Chondrocyte (in vitro differentiated cells): ENCODE measurements at regions not wholly inside any gene's neighbourhood (a gene's known extent, or its start where the extent isn't known, plus 50 kb on each side); places are given as distances from the start of the nearest gene placed in this dataset.

Experiments used
- DNase-seq: peaks from one replicate; pipeline ENCODE4 v3.0.0; 2021; ENCODE audit warnings: mixed read lengths, low spot score
- H3K27ac Mint-ChIP-seq: one replicate; pipeline ENCODE4 v1.8.0; 2021; ENCODE audit warnings: mild to moderate bottlenecking, moderate library complexity, mixed read lengths; ENCODE audit not compliant: unreplicated experiment
- H3K27me3 Mint-ChIP-seq: 2 replicates; pipeline ENCODE4 v1.8.0; 2021; ENCODE audit warnings: low read depth, mixed read lengths
- H3K36me3 Mint-ChIP-seq: 2 replicates; pipeline ENCODE4 v1.8.0; 2021; ENCODE audit warnings: low read depth, mixed read lengths
- H3K4me1 Mint-ChIP-seq: 2 replicates; pipeline ENCODE4 v1.8.0; 2021; ENCODE audit warnings: low read depth, mild to moderate bottlenecking, mixed read lengths
- H3K4me3 Mint-ChIP-seq: one replicate; pipeline ENCODE4 v1.8.0; 2021; ENCODE audit warnings: mild to moderate bottlenecking, moderate library complexity, mixed read lengths; ENCODE audit not compliant: unreplicated experiment
- H3K9me3 Mint-ChIP-seq: 2 replicates; pipeline ENCODE4 v1.8.0; 2021; ENCODE audit warnings: low read depth, mixed read lengths
- TF ChIP-seq, protein P1 (sequence below): fragments of 200-600 bp; sonication (generic); IDR thresholded peaks from 2 replicates; pipeline ENCODE4 v1.5.0; 2021; ENCODE audit warnings: antibody characterized with exemption, mild to moderate bottlenecking, moderate library complexity

DNA sequence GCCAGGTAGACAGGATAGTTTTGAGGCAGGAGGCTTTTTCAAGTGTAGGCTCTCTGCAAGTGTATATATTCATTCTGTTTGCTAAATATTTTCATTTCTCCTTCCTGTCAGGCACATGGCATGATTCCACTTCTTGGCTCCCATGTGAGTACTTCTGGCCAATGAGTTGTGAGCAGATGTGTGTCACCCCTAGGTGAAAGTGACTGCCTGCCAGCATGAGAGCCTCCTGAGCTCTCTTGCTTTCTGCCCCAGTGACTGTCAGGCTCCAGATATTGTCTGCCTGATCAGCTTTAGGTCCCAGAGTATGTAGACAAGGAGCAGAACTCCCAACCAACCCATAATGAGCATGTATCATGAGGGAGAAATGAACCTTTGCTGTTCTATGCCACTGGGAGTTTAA lies 257.6 kb upstream of the NPY start:
- Mint-ChIP-seq H3K27ac (no peak overlapping the region), H3K9me3 (no peaks in the 10 kb centered on the region), H3K4me3 (no peak overlapping the region), H3K4me1 (peaks cover 11% of the 10 kb centered on the region), H3K27me3 (no peaks in the 10 kb centered on the region), H3K36me3 (no peaks in the 10 kb centered on the region)
- no peak for DNase-seq
- TF ChIP-seq, protein P1, sequence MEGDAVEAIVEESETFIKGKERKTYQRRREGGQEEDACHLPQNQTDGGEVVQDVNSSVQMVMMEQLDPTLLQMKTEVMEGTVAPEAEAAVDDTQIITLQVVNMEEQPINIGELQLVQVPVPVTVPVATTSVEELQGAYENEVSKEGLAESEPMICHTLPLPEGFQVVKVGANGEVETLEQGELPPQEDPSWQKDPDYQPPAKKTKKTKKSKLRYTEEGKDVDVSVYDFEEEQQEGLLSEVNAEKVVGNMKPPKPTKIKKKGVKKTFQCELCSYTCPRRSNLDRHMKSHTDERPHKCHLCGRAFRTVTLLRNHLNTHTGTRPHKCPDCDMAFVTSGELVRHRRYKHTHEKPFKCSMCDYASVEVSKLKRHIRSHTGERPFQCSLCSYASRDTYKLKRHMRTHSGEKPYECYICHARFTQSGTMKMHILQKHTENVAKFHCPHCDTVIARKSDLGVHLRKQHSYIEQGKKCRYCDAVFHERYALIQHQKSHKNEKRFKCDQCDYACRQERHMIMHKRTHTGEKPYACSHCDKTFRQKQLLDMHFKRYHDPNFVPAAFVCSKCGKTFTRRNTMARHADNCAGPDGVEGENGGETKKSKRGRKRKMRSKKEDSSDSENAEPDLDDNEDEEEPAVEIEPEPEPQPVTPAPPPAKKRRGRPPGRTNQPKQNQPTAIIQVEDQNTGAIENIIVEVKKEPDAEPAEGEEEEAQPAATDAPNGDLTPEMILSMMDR = no peak

DNA sequence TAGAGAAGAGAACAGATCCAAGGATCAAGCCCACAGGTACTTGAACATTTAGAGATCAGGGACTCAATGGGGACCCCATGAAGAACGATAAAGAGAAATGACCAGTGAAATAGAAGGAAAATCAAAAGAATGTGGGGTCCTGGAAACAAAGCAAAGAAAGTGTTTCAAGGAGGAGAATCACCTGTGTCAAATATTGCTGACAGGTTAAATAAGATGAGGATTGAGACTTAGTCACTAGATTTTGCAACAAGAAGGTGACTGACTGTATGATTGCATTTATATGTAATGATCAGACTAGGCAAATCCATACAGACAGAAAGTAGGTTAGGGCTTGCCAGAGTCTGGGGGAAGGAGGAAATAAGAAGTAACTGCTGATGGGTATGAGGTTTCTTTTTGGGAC lies 254.9 kb upstream of the NPY start:
- Mint-ChIP-seq H3K4me1 (peaks cover 11% of the 10 kb centered on the region), H3K36me3 (no peaks in the 10 kb centered on the region), H3K4me3 (no peak overlapping the region), H3K27me3 (no peaks in the 10 kb centered on the region), H3K9me3 (no peaks in the 10 kb centered on the region), H3K27ac (no peak overlapping the region)
- no peak for DNase-seq
- TF ChIP-seq, protein P1 = no peak

DNA sequence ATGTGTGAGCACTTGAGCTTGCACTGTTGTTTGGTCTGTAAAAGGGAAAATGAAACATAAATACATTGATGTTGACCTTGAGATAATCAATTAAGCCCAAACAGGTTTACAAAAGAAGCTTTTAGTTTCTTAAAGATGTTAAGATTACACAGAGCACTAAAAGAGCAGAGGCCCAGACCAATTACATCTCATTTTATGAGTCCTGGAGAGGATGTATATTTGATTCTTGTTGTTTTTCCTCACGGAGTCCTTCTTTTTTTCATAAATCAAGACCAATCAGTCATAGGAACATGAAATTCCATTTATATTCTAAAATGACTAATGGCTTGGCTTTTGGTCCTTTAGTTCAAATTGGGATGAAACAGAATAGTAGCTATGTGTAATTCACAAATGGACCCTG lies 249.7 kb upstream of the NPY start:
- Mint-ChIP-seq H3K9me3 (no peaks in the 10 kb centered on the region), H3K4me3 (no peak overlapping the region), H3K27me3 (no peaks in the 10 kb centered on the region), H3K4me1 (no peaks in the 10 kb centered on the region), H3K27ac (no peak overlapping the region), H3K36me3 (no peaks in the 10 kb centered on the region)
- no peak for DNase-seq
- TF ChIP-seq, protein P1 = no peak

DNA sequence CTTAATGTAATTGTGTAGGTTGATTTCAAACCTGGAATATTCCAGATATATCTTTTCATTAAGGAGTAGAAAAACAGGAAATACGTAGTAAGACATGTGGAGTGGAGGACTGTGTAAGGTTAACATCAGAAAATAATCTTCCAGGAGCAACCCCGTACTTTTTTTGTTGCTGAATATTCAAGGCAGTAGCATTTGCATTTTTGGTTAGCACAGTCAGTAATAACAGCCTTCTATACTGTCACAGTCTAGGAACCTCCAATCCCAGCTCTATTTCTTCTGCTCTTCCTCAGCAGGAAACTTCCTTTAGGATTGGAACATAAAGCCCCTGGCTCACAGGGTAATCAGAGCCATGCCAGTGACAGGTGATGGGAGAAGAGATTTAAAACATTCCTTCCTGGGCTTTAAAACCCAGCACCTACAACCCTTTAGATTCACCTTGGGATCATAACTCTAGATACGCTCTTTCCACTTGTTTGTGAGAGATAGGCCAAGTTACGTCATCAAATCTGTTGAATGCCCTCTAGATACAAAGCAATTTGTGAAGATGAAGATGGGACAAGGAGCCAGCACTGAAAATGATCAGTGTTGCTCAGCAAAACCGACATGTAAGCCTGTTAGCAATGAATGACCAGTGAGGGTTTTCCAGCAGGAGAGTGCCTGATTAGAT lies 248.5 kb upstream of the NPY start:
- DNase-seq = no peak
- TF ChIP-seq, protein P1 = no peak
- Mint-ChIP-seq H3K9me3 (no peaks in the 10 kb centered on the region), H3K27ac (no peak overlapping the region), H3K4me1 (no peaks in the 10 kb centered on the region), H3K4me3 (no peak overlapping the region), H3K27me3 (no peaks in the 10 kb centered on the region), H3K36me3 (no peaks in the 10 kb centered on the region)

DNA sequence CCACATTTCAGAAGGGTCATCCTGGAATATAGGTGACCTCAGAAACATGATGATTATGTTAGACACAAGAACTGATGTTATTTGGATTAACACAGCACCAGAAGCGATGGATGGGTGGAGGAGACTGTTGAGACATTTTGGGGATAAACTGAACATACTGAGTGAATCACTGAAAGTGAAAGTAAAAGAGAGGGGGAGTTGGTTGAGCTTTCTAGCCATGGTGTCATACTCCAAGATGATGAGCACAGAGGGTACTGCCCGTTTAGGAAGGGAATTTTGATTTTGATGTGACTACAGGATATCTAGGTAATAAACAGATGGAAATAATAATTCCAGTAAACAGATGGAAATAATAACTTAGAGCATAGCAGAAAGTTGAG lies 248.0 kb upstream of the NPY start:
- Mint-ChIP-seq H3K9me3 (no peaks in the 10 kb centered on the region), H3K4me1 (no peaks in the 10 kb centered on the region), H3K27me3 (no peaks in the 10 kb centered on the region), H3K4me3 (no peak overlapping the region), H3K27ac (no peak overlapping the region), H3K36me3 (no peaks in the 10 kb centered on the region)
- TF ChIP-seq, protein P1 = no peak
- no peak for DNase-seq
